RWPE2 (cell line): ENCODE measurements at regions not wholly inside any gene's neighbourhood (a gene's known extent, or its start where the extent isn't known, plus 50 kb on each side); places are given as distances from the start of the nearest gene placed in this dataset.

Experiments
- ATAC-seq: fragments of 200-7000 bp; cut with Tn5 transposase; 3 replicates; pipeline ENCODE4 v1.9.1; 2021; ENCODE audit warnings: low read depth
- DNase-seq: peaks from one replicate; pipeline ENCODE4 v3.0.0-alpha.2; 2020; ENCODE audit warnings: low spot score
- H3K27ac ChIP-seq: fragments of 450-650 bp; 2 replicates; pipeline ENCODE4 v1.5.1; 2017; ENCODE audit warnings: mild to moderate bottlenecking; ENCODE audit not compliant: poor library complexity, severe bottlenecking
- H3K27me3 ChIP-seq: fragments of 250-450 bp; sonication (Bioruptor Pico); 2 replicates; pipeline ENCODE4 v1.5.1; 2021; ENCODE audit warnings: mild to moderate bottlenecking, moderate library complexity; ENCODE audit not compliant: insufficient read depth, poor library complexity, severe bottlenecking
- H3K36me3 ChIP-seq: fragments of 250-450 bp; sonication (Bioruptor Pico); 2 replicates; pipeline ENCODE4 v1.5.1; 2020; ENCODE audit warnings: low read depth, mild to moderate bottlenecking, moderate library complexity
- H3K4me1 ChIP-seq: fragments of 250-450 bp; sonication (Bioruptor Pico); 2 replicates; pipeline ENCODE4 v1.5.1; 2021; ENCODE audit warnings: mild to moderate bottlenecking, moderate library complexity; ENCODE audit not compliant: insufficient read depth, poor library complexity, severe bottlenecking
- H3K4me3 ChIP-seq: fragments of 250-450 bp; sonication (Bioruptor Pico); 2 replicates; pipeline ENCODE4 v1.5.1; 2021; ENCODE audit warnings: mild to moderate bottlenecking, moderate library complexity; ENCODE audit not compliant: severe bottlenecking
- H3K9me3 ChIP-seq: fragments of 250-450 bp; sonication (Bioruptor Pico); 2 replicates; pipeline ENCODE4 v1.5.1; 2021; ENCODE audit warnings: mild to moderate bottlenecking, moderate library complexity; ENCODE audit not compliant: severe bottlenecking
- CTCF ChIP-seq: fragments of 450-650 bp; IDR thresholded peaks from one replicate; pipeline ENCODE4 v1.5.1; 2017; ENCODE audit warnings: mild to moderate bottlenecking, moderate library complexity; ENCODE audit not compliant: poor library complexity, severe bottlenecking

- Histone ChIP-seq H3K27ac (no peak overlapping the region), H3K9me3 (no peaks in the 10 kb centered on the region), H3K4me3 (no peak overlapping the region), H3K36me3 (no peaks in the 10 kb centered on the region), H3K27me3 (no peaks in the 10 kb centered on the region), H3K4me1 (peaks cover 2% of the 10 kb centered on the region)
- DNase-seq (no peak), ATAC-seq (no peak)
- no peak for TF ChIP-seq CTCF
Observed at GRCh38 chr2:16828044-16828827, 162.6 kb upstream of the CYRIA start.

- Histone ChIP-seq H3K4me1 (peaks cover 2% of the 10 kb centered on the region), H3K9me3 (no peaks in the 10 kb centered on the region), H3K4me3 (no peak overlapping the region), H3K27me3 (no peaks in the 10 kb centered on the region), H3K36me3 (no peaks in the 10 kb centered on the region), H3K27ac (peak overlapping the region; percentile 45)
- no peak for DNase-seq
- no peak for TF ChIP-seq CTCF
- ATAC-seq: peak; percentile 78
Observed at GRCh38 chr2:16824472-16824871, 158.8 kb upstream of the CYRIA start.

- no peak for TF ChIP-seq CTCF
- DNase-seq (no peak), ATAC-seq (no peak)
- no peaks in the 10 kb centered on the region for H3K27me3 ChIP-seq
- no peaks in the 10 kb centered on the region for H3K9me3 ChIP-seq
- H3K4me3 ChIP-seq: no peak overlapping the region
- no peaks in the 10 kb centered on the region for H3K36me3 ChIP-seq
- no peak overlapping the region for H3K27ac ChIP-seq
- H3K4me1 ChIP-seq: peaks cover 2% of the 10 kb centered on the region
Observed at GRCh38 chr2:16821692-16822091, 156.1 kb upstream of the CYRIA start.

DNA sequence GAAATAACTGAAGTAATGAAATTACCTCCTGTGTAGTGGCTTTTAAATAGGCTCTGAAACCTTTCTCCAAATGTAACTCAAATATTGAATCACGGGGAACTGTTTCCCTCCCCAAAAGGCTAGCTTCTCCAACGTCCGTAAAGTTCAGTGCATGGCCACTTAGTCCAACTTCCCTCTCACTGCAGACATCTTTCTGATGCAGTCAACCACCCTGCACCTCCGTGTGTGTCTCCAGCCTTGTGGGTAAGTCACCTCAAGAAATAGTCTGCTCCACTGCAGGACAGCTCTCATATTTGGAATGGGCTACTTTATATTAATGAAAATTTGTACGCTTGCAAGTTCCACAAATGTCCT is 152.5 kb upstream of the CYRIA start:
- Histone ChIP-seq H3K36me3 (no peaks in the 10 kb centered on the region), H3K4me3 (no peak overlapping the region), H3K9me3 (no peaks in the 10 kb centered on the region), H3K27me3 (no peaks in the 10 kb centered on the region), H3K27ac (no peak overlapping the region), H3K4me1 (no peaks in the 10 kb centered on the region)
- ATAC-seq (no peak), DNase-seq (no peak)
- no peak for TF ChIP-seq CTCF
